Nephron (organoid): ENCODE measurements at regions not wholly inside any gene's neighbourhood (a gene's known extent, or its start where the extent isn't known, plus 50 kb on each side); places are given as distances from the start of the nearest gene placed in this dataset.

Source experiments
- H3K27ac Mint-ChIP-seq, 3 experiments: 2 replicates each; pipeline ENCODE4 v1.8.0; 2020; ENCODE audit warnings: mixed read lengths in 3 of 3, mild to moderate bottlenecking in 2 of 3, moderate library complexity in 1 of 3
- H3K27me3 Mint-ChIP-seq: 2 replicates; pipeline ENCODE4 v1.8.0; 2021; ENCODE audit warnings: low read depth, mild to moderate bottlenecking, moderate library complexity, mixed read lengths
- H3K36me3 Mint-ChIP-seq: 2 replicates; pipeline ENCODE4 v1.8.0; 2020; ENCODE audit warnings: low read depth, mixed read lengths
- H3K4me1 Mint-ChIP-seq: 2 replicates; pipeline ENCODE4 v1.8.0; 2020; ENCODE audit warnings: mixed read lengths
- H3K4me3 Mint-ChIP-seq, 3 experiments: 2 replicates each; pipeline ENCODE4 v1.8.0; 2020; ENCODE audit warnings: mild to moderate bottlenecking in 3 of 3, mixed read lengths in 3 of 3, moderate library complexity in 2 of 3
- H3K9me3 Mint-ChIP-seq: 2 replicates; pipeline ENCODE4 v1.8.0; 2020; ENCODE audit warnings: mixed read lengths
- TF ChIP-seq, protein P1 (sequence below), 3 experiments: fragments of 200-600 bp; sonication (generic); IDR thresholded peaks; one replicate each; pipeline ENCODE4 v1.5.0; 2021; ENCODE audit warnings: antibody characterized with exemption in 3 of 3; ENCODE audit not compliant: unreplicated experiment in 3 of 3

GRCh38 chr5:149432911-149433401, 53.9 kb upstream of the IL17B start:
- H3K9me3 Mint-ChIP-seq: no peaks in the 10 kb centered on the region
- TF ChIP-seq, protein P1, sequence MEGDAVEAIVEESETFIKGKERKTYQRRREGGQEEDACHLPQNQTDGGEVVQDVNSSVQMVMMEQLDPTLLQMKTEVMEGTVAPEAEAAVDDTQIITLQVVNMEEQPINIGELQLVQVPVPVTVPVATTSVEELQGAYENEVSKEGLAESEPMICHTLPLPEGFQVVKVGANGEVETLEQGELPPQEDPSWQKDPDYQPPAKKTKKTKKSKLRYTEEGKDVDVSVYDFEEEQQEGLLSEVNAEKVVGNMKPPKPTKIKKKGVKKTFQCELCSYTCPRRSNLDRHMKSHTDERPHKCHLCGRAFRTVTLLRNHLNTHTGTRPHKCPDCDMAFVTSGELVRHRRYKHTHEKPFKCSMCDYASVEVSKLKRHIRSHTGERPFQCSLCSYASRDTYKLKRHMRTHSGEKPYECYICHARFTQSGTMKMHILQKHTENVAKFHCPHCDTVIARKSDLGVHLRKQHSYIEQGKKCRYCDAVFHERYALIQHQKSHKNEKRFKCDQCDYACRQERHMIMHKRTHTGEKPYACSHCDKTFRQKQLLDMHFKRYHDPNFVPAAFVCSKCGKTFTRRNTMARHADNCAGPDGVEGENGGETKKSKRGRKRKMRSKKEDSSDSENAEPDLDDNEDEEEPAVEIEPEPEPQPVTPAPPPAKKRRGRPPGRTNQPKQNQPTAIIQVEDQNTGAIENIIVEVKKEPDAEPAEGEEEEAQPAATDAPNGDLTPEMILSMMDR (IDR thresholded peaks at IDR 0.05; ENCODE audit: unreplicated experiment in 3 of 3): no peak
- peaks cover 6% of the 10 kb centered on the region for H3K27me3 Mint-ChIP-seq
- H3K4me1 Mint-ChIP-seq: peaks cover 18% of the 10 kb centered on the region
- no peak overlapping the region for H3K4me3 Mint-ChIP-seq
- peaks cover 26% of the 10 kb centered on the region for H3K36me3 Mint-ChIP-seq
- H3K27ac Mint-ChIP-seq: peak overlapping the region; percentile 65 to 81 (median 71)

GRCh38 chr5:149432376-149432775, 53.3 kb upstream of the IL17B start:
- no peaks in the 10 kb centered on the region for H3K9me3 Mint-ChIP-seq
- H3K4me3 Mint-ChIP-seq: no peak overlapping the region
- H3K4me1 Mint-ChIP-seq: peaks cover 17% of the 10 kb centered on the region
- peaks cover 30% of the 10 kb centered on the region for H3K36me3 Mint-ChIP-seq
- TF ChIP-seq, protein P1 (IDR thresholded peaks at IDR 0.05; ENCODE audit: unreplicated experiment in 3 of 3): no peak
- peak overlapping the region; percentile 19 to 81 (median 34) for H3K27ac Mint-ChIP-seq
- H3K27me3 Mint-ChIP-seq: peaks cover 6% of the 10 kb centered on the region

- Mint-ChIP-seq H3K4me1 (peaks cover 20% of the 10 kb centered on the region), H3K27ac (peak overlapping the region; percentile 66 to 84 (median 76)), H3K36me3 (peaks cover 48% of the 10 kb centered on the region), H3K9me3 (no peaks in the 10 kb centered on the region), H3K4me3 (no peak overlapping the region), H3K27me3 (no peaks in the 10 kb centered on the region)
- TF ChIP-seq, protein P1 (IDR thresholded peaks at IDR 0.05; ENCODE audit: unreplicated experiment in 3 of 3): no peak
Measured at GRCh38 chr5:149429839-149430721, 51.0 kb upstream of the IL17B start.
